B cell (primary cell): ENCODE measurements at regions not wholly inside any gene's neighbourhood (a gene's known extent, or its start where the extent isn't known, plus 50 kb on each side); places are given as distances from the start of the nearest gene placed in this dataset.
"Not testable (repeated sequence)": the region's sequence is repeated elsewhere in the genome, so short reads cannot be mapped to it uniquely, and the experiment has no call there.

Source experiments
- EZH2 ChIP-seq: IDR thresholded peaks from 2 replicates; pipeline ENCODE4 v1.6.1; 2012; ENCODE audit warnings: borderline replicate concordance, low read depth, mild to moderate bottlenecking, moderate library complexity, low read length; ENCODE audit not compliant: insufficient read depth, poor library complexity, severe bottlenecking
- TF ChIP-seq, protein P1 (sequence below): fragments of 200-600 bp; IDR thresholded peaks from one replicate; pipeline ENCODE4 v1.8.0; 2022; ENCODE audit warnings: antibody characterized with exemption, mild to moderate bottlenecking

GRCh38 chr20:30845923-30846322 lies 411.5 kb upstream of the DEFB115 start:
- TF ChIP-seq, protein P1, sequence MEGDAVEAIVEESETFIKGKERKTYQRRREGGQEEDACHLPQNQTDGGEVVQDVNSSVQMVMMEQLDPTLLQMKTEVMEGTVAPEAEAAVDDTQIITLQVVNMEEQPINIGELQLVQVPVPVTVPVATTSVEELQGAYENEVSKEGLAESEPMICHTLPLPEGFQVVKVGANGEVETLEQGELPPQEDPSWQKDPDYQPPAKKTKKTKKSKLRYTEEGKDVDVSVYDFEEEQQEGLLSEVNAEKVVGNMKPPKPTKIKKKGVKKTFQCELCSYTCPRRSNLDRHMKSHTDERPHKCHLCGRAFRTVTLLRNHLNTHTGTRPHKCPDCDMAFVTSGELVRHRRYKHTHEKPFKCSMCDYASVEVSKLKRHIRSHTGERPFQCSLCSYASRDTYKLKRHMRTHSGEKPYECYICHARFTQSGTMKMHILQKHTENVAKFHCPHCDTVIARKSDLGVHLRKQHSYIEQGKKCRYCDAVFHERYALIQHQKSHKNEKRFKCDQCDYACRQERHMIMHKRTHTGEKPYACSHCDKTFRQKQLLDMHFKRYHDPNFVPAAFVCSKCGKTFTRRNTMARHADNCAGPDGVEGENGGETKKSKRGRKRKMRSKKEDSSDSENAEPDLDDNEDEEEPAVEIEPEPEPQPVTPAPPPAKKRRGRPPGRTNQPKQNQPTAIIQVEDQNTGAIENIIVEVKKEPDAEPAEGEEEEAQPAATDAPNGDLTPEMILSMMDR = not testable (repeated sequence)
- not testable (repeated sequence) for TF ChIP-seq EZH2
